Tibial artery (tissue), 4 donors: ENCODE measurements at regions not wholly inside any gene's neighbourhood (a gene's known extent, or its start where the extent isn't known, plus 50 kb on each side); places are given as distances from the start of the nearest gene placed in this dataset.

Source experiments
- DNase-seq, 2 donors: peaks; one replicate each; pipeline ENCODE4 v3.0.0-alpha.2; 2019
- H3K27ac ChIP-seq, 2 donors: fragments of 200-600 bp; sonication (generic) in 1 of 2; 1 replicate in 1 of 2; 2 replicates in 1 of 2; pipeline ENCODE4 v1.5.1; 2018 to 2019; ENCODE audit warnings: mild to moderate bottlenecking in 1 of 2
- H3K27me3 ChIP-seq, 2 donors: fragments of 200-600 bp; sonication (generic) in 1 of 2; one replicate each; pipeline versions ENCODE4 v1.5.1 to v1.6.0; 2016 to 2019
- H3K36me3 ChIP-seq, 3 donors: fragments of 200-600 bp; sonication (generic) in 2 of 3; one replicate each; pipeline ENCODE4 v1.5.1; 2016 to 2019; ENCODE audit warnings: mild to moderate bottlenecking in 2 of 3
- H3K4me1 ChIP-seq, 4 donors: fragments of 200-600 bp; sonication (generic) in 2 of 4; 1 replicate in 3 of 4; 2 replicates in 1 of 4; pipeline ENCODE4 v1.5.1; 2016 to 2019
- H3K4me3 ChIP-seq, 2 donors: fragments of 200-600 bp; sonication (generic) in 1 of 2; 1 replicate in 1 of 2; 2 replicates in 1 of 2; pipeline ENCODE4 v1.5.1; 2018 to 2019; ENCODE audit warnings: mild to moderate bottlenecking in 2 of 2
- H3K9me3 ChIP-seq, 3 donors: fragments of 200-600 bp; sonication (generic) in 1 of 3; one replicate each; pipeline ENCODE4 v1.5.1; 2016 to 2019
- intact Hi-C: fragments of 100-400 bp; cut with DNase I; formaldehyde crosslinking; loops from one replicate; pipeline ENCODE4 v1.15.0; 2023; ENCODE audit warnings: low total_unique reads
- TF ChIP-seq, protein P1 (sequence below), 2 experiments: fragments of 200-600 bp in 1 of 2; fragments of 450-650 bp in 1 of 2; IDR thresholded peaks; one replicate each; pipeline ENCODE4 v1.5.1; 2017 to 2019; ENCODE audit warnings: antibody characterized with exemption in 2 of 2, mild to moderate bottlenecking in 1 of 2, moderate library complexity in 1 of 2

DNA sequence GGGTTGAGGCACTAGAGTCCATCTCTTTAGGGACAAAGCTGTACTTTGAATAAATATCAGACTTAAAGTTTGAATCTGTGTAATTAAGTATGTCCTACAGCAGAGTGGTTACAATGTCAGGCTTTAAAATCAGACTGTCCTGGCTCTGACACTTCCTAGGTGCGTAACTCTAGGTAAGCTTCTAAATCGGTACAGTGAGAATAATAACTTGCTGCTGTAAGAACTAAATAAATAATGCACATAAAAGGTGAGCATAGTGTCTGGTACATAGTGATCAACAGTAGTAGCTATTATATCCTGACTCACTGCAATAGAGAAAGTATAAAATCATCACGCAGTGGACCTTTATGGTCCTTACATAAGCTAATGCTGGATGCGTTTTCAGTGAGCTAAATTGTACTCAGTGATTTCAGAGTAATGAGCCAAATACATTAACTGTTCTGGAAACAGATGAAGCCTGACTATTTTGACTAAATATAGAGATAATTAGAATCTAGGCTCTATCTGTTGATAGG lies 72.2 kb upstream of the PDK4 start:
- peaks cover 0 to 10% (median 2%) of the 10 kb centered on the region in 4 donors for H3K4me1 ChIP-seq
- TF ChIP-seq, protein P1, sequence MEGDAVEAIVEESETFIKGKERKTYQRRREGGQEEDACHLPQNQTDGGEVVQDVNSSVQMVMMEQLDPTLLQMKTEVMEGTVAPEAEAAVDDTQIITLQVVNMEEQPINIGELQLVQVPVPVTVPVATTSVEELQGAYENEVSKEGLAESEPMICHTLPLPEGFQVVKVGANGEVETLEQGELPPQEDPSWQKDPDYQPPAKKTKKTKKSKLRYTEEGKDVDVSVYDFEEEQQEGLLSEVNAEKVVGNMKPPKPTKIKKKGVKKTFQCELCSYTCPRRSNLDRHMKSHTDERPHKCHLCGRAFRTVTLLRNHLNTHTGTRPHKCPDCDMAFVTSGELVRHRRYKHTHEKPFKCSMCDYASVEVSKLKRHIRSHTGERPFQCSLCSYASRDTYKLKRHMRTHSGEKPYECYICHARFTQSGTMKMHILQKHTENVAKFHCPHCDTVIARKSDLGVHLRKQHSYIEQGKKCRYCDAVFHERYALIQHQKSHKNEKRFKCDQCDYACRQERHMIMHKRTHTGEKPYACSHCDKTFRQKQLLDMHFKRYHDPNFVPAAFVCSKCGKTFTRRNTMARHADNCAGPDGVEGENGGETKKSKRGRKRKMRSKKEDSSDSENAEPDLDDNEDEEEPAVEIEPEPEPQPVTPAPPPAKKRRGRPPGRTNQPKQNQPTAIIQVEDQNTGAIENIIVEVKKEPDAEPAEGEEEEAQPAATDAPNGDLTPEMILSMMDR (IDR thresholded peaks at IDR 0.05): no peak
- intact Hi-C loops: no loop called here
- no peak overlapping the region for H3K4me3 ChIP-seq
- peaks cover 0 to 3% (median 0%) of the 10 kb centered on the region in 3 donors for H3K9me3 ChIP-seq
- H3K36me3 ChIP-seq: no peaks in the 10 kb centered on the region
- no peaks in the 10 kb centered on the region for H3K27me3 ChIP-seq
- no peak for DNase-seq
- H3K27ac ChIP-seq: peak overlapping the region in 1 of 2 donors; percentile 36

DNA sequence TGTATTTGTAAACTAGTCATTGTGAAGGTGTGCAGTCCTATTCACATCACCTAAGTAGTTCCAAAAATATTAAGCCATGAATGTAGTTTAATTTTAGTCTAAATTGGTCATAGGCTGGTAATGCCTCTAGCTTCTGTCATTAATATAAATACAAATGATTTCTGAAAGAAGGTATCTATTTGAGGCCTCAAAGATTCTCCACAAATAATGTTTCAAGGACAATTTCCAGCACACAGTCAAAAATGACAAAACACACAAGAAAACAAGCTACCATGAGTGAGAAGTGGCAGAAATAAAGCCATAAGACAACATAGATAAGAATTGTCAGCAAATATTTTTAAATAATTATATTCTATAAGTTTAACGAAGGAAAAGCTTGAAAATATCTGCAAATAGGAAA lies 66.7 kb upstream of the PDK4 start:
- no peaks in the 10 kb centered on the region for H3K27me3 ChIP-seq
- TF ChIP-seq, protein P1 (IDR thresholded peaks at IDR 0.05): no peak

DNA sequence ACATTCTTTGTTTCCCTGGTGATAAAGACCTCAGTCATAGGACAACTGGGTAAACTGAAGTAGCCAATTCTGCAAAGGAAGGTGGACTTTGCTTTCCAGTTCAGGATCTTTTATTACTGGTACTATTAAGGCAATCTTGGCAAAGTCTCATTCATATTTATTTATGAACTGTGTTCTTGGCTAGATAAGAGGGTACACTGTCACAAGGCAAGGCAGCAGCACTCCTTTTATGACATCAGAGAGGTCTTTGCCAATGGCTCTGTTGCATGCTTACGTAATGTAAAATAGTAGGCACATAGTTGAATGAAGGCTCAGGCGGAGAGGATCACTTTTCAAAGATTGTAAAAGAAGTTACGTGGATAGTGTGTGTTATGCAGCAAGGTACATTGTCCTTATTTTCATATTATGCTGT lies 63.7 kb upstream of the PDK4 start:
- intact Hi-C loops: no loop called here
- H3K4me3 ChIP-seq: no peak overlapping the region
- no peak for DNase-seq
- H3K36me3 ChIP-seq: no peaks in the 10 kb centered on the region
- TF ChIP-seq, protein P1 (IDR thresholded peaks at IDR 0.05): no peak
- no peak overlapping the region for H3K27ac ChIP-seq
- H3K4me1 ChIP-seq: no peaks in the 10 kb centered on the region
- peaks cover 0 to 17% (median 9%) of the 10 kb centered on the region in 3 donors for H3K9me3 ChIP-seq
- no peaks in the 10 kb centered on the region for H3K27me3 ChIP-seq

More for the DNA sequence above, 66.7 kb upstream of the PDK4 start:
- no peak for DNase-seq
- Histone ChIP-seq H3K27ac (no peak overlapping the region), H3K4me1 (peaks cover 0 to 3% (median under 1%) of the 10 kb centered on the region in 4 donors), H3K4me3 (no peak overlapping the region), H3K36me3 (no peaks in the 10 kb centered on the region), H3K9me3 (peaks cover 0 to 17% (median 9%) of the 10 kb centered on the region in 3 donors)
- intact Hi-C loops: no loop called here

DNA sequence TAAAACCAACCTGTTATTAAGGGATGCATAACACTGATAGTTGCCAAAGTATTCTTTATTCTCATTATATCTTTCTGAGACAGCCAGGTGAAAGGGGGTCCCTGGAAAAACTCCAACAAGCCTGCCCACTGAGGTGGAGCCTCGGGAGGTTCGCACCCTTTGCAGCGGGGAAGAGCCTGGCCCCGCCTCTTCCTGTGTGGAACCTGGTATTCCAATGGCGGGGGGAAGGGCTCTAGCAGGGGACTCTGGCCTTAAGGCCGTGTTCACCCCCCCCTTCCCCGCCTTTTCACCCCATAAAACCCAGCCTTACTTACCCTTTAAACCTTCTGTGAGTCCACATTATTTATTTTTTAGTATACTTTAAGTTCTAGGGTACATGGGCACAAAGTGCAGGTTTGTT lies 62.4 kb upstream of the PDK4 start:
- no peaks in the 10 kb centered on the region for H3K27me3 ChIP-seq
- no peaks in the 10 kb centered on the region for H3K36me3 ChIP-seq
- no peak overlapping the region for H3K27ac ChIP-seq
- DNase-seq: no peak
- no peak overlapping the region for H3K4me3 ChIP-seq
- H3K9me3 ChIP-seq: peaks cover 0 to 17% (median 9%) of the 10 kb centered on the region in 3 donors
- TF ChIP-seq, protein P1 (IDR thresholded peaks at IDR 0.05): no peak
- intact Hi-C loops: no loop called here
- no peaks in the 10 kb centered on the region for H3K4me1 ChIP-seq

DNA sequence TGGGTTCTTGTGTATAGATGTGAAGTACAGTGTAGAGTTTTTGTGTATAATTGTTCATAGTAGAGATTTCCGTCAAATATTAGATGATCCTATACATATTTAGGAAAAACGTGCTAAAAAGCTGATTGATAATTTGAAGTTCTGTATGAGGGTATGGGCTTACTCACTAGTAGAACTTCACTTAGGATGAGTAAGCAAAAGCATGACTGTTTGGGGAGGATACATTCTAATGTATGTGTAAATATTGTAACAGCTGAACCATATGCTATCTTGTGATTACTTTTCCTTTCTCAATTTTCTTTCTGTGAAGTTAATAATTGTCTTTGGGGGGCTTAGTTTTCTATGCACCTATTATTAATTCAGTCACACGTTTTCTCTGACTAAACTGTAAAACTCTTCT lies 53.2 kb upstream of the PDK4 start:
- no peak for DNase-seq

More for the DNA sequence above, 53.2 kb upstream of the PDK4 start:
- no peaks in the 10 kb centered on the region for H3K4me1 ChIP-seq
- H3K9me3 ChIP-seq: no peaks in the 10 kb centered on the region
- H3K27me3 ChIP-seq: no peaks in the 10 kb centered on the region
- H3K27ac ChIP-seq: no peak overlapping the region
- intact Hi-C loops: no loop called here
- TF ChIP-seq, protein P1 (IDR thresholded peaks at IDR 0.05): no peak
- H3K36me3 ChIP-seq: no peaks in the 10 kb centered on the region
- H3K4me3 ChIP-seq: no peak overlapping the region
